ENCODE measurements at regions not wholly inside any gene's neighbourhood (a gene's known extent, or its start where the extent isn't known, plus 50 kb on each side); places are given as distances from the start of the nearest gene placed in this dataset.

DNA sequence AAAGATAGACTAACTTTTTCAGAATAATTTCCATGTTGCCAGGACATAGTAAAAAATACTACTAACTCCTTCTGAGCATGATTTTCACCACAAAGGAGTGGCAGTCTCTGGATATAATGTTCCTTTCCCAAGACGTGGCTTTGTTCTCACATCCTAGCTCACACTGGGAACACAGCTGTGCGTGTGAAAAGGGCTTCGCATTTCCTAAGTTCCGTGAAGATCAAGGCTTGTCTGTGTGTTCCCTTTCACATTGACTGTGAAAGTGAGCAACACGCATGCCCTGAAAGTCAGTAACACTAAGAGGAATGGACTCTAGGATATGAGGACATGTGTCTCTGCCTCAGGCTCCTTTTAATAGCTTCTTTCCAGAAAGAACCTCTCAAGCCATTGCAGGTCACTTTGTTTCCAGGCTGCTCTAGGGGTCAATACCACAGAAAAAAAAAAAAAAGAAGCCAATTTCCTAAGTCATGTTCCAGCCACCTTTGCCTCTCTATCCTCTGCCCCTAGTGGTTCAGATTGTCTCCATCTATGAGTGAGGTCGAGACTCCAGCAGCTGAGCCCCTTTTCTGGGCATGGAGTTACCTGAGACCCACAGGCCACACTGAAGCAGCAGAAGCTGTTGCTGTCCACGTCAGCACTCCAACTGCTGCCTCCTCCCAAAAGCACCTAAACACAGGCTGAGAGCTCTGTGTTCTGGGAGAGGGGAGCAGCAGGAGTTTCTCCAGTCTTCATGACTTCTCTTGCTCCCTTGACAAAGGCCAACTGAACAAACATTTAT is 355.9 kb downstream of the RSL24D1 start:
- H3K4me3 ChIP-seq (ENCODE audit: low read length) = no peak overlapping the region
- no peaks in the 10 kb centered on the region for H4K20me1 ChIP-seq (ENCODE audit: low read length)
- ATAC-seq (no peak), DNase-seq (no peak)
- no TSS peak for BruUV-seq (replicated peaks)
- no peaks in the 10 kb centered on the region for H3K9me2 ChIP-seq (replicated peaks; ENCODE audit: low read length)
- no peaks in the 10 kb centered on the region for H3F3A ChIP-seq (ENCODE audit: low read length, unreplicated experiment)
- ChIA-PET CTCF (interaction anchor here (0.5 kb wide), 1 partner anchor 188 kb away, joined by 3 read pairs; no protein-coding TSS in a partner anchor), POLR2A (ENCODE audit: unreplicated experiment) (no interaction called here)
- no peaks in the 10 kb centered on the region for H3K36me3 ChIP-seq (ENCODE audit: low read depth, low read length)
- H3K4me1 ChIP-seq (ENCODE audit: insufficient read depth, low read length) = no peaks in the 10 kb centered on the region
- no peak overlapping the region for H3K4me2 ChIP-seq (ENCODE audit: low read length)
- H3K27me3 ChIP-seq (ENCODE audit: low read length) = no peaks in the 10 kb centered on the region
- H3K79me2 ChIP-seq (ENCODE audit: low read length) = no peaks in the 10 kb centered on the region
- intact Hi-C loops (cut with micrococcal nuclease) = no loop called here
- no peak overlapping the region for H2AFZ ChIP-seq (ENCODE audit: low read length)
- no peaks in the 10 kb centered on the region for H3K9me3 ChIP-seq (ENCODE audit: low read length)
- no peak overlapping the region for H3K27ac ChIP-seq (ENCODE audit: low read length)
- TF ChIP-seq EZH2phosphoT487 (IDR thresholded peaks at IDR 0.05; ENCODE audit: borderline replicate concordance, low read length) = no peak
- TF ChIP-seq, protein P1, sequence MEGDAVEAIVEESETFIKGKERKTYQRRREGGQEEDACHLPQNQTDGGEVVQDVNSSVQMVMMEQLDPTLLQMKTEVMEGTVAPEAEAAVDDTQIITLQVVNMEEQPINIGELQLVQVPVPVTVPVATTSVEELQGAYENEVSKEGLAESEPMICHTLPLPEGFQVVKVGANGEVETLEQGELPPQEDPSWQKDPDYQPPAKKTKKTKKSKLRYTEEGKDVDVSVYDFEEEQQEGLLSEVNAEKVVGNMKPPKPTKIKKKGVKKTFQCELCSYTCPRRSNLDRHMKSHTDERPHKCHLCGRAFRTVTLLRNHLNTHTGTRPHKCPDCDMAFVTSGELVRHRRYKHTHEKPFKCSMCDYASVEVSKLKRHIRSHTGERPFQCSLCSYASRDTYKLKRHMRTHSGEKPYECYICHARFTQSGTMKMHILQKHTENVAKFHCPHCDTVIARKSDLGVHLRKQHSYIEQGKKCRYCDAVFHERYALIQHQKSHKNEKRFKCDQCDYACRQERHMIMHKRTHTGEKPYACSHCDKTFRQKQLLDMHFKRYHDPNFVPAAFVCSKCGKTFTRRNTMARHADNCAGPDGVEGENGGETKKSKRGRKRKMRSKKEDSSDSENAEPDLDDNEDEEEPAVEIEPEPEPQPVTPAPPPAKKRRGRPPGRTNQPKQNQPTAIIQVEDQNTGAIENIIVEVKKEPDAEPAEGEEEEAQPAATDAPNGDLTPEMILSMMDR (conservative IDR thresholded peaks at IDR 0.05; ENCODE audit: low read depth, low read length) = no peak
- no peak overlapping the region for H3K9ac ChIP-seq (ENCODE audit: low read length)

DNA sequence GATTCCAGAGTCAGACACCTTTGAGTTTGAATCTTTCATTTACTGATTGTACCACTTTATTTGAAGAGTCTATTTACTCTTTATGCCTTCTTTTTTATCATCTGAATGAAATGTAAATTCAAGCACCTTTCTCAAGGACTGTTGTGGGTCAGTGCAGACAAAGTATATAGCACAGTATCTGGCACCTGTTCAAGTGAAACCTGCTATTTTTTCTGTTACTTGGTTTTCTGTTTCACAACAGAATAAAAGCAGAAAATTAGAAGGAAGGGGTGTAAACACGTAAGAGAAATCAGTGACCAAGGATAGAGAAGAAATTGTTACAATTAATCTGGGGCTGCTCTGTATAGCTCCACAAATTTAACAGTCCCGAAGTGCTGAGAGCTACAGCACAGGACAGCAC is 357.4 kb downstream of the RSL24D1 start:
- no peaks in the 10 kb centered on the region for H3K4me1 ChIP-seq (ENCODE audit: insufficient read depth, low read length)
- no peak for DNase-seq

More for the DNA sequence above, 357.4 kb downstream of the RSL24D1 start:
- H3K27me3 ChIP-seq (ENCODE audit: low read length) = no peaks in the 10 kb centered on the region
- no peak for ATAC-seq
- no peaks in the 10 kb centered on the region for H3K9me3 ChIP-seq (ENCODE audit: low read length)
- no peaks in the 10 kb centered on the region for H3F3A ChIP-seq (ENCODE audit: low read length, unreplicated experiment)
- intact Hi-C loops (cut with micrococcal nuclease) = no loop called here
- H4K20me1 ChIP-seq (ENCODE audit: low read length) = no peaks in the 10 kb centered on the region
- BruUV-seq (replicated peaks) = no TSS peak
- POLR2A ChIA-PET (ENCODE audit: unreplicated experiment) = no interaction called here
- TF ChIP-seq, protein P1 (conservative IDR thresholded peaks at IDR 0.05; ENCODE audit: low read depth, low read length) = no peak
- TF ChIP-seq EZH2 (IDR thresholded peaks at IDR 0.05; ENCODE audit: low read length, unreplicated experiment) = no peak
- TF ChIP-seq EZH2phosphoT487 (IDR thresholded peaks at IDR 0.05; ENCODE audit: borderline replicate concordance, low read length) = no peak
- no peaks in the 10 kb centered on the region for H3K36me3 ChIP-seq (ENCODE audit: low read depth, low read length)
- no peaks in the 10 kb centered on the region for H3K79me2 ChIP-seq (ENCODE audit: low read length)
- H3K4me2 ChIP-seq (ENCODE audit: low read length) = no peak overlapping the region
- no peaks in the 10 kb centered on the region for H3K9me2 ChIP-seq (replicated peaks; ENCODE audit: low read length)
- no peak overlapping the region for H3K4me3 ChIP-seq (ENCODE audit: low read length)
- CTCF ChIA-PET = no interaction called here
- no peak overlapping the region for H3K9ac ChIP-seq (ENCODE audit: low read length)
- no peak overlapping the region for H3K27ac ChIP-seq (ENCODE audit: low read length)
- no peak overlapping the region for H2AFZ ChIP-seq (ENCODE audit: low read length)
